Hepatocyte (in vitro differentiated cells): ENCODE measurements at regions not wholly inside any gene's neighbourhood (a gene's known extent, or its start where the extent isn't known, plus 50 kb on each side); places are given as distances from the start of the nearest gene placed in this dataset.
"Not testable (repeated sequence)": the region's sequence is repeated elsewhere in the genome, so short reads cannot be mapped to it uniquely, and the experiment has no call there.

ENCODE experiments used
- DNase-seq: peaks from one replicate; pipeline ENCODE4 v3.0.0-alpha.2; 2016; ENCODE audit warnings: low spot score
- H2AFZ ChIP-seq: fragments of 200-600 bp; sonication (generic); 2 replicates; pipeline ENCODE4 v1.6.0; 2016; ENCODE audit warnings: antibody characterized with exemption, mild to moderate bottlenecking
- H3K27ac ChIP-seq: fragments of 200-600 bp; sonication (generic); 2 replicates; pipeline ENCODE4 v1.5.1; 2016; ENCODE audit warnings: mild to moderate bottlenecking
- H3K27me3 ChIP-seq: fragments of 200-600 bp; sonication (generic); 2 replicates; pipeline ENCODE4 v1.6.1; 2016
- H3K36me3 ChIP-seq: fragments of 200-600 bp; sonication (generic); replicated peaks from 2 replicates; pipeline ENCODE4 v1.5.1; 2016; ENCODE audit warnings: low read depth; ENCODE audit not compliant: insufficient read depth
- H3K4me1 ChIP-seq: fragments of 200-600 bp; sonication (generic); 2 replicates; pipeline ENCODE4 v1.5.1; 2016; ENCODE audit warnings: mild to moderate bottlenecking, moderate library complexity; ENCODE audit not compliant: insufficient read depth
- H3K4me2 ChIP-seq: fragments of 200-600 bp; sonication (generic); 2 replicates; pipeline ENCODE4 v1.6.0; 2016
- H3K4me3 ChIP-seq: fragments of 200-600 bp; sonication (generic); 2 replicates; pipeline ENCODE4 v1.5.1; 2016; ENCODE audit warnings: mild to moderate bottlenecking
- H3K79me2 ChIP-seq: fragments of 200-600 bp; sonication (generic); 2 replicates; pipeline ENCODE4 v1.6.0; 2017; ENCODE audit warnings: mild to moderate bottlenecking
- H3K9me2 ChIP-seq: fragments of 200-600 bp; sonication (generic); replicated peaks from 2 replicates; pipeline ENCODE4 v1.6.0; 2017; ENCODE audit warnings: mild to moderate bottlenecking; ENCODE audit not compliant: insufficient read depth
- H3K9me3 ChIP-seq: fragments of 200-600 bp; sonication (generic); 2 replicates; pipeline ENCODE4 v1.5.1; 2016; ENCODE audit warnings: low read depth, mild to moderate bottlenecking
- H4K20me1 ChIP-seq: fragments of 200-600 bp; sonication (generic); 2 replicates; pipeline ENCODE4 v1.6.0; 2016; ENCODE audit warnings: mild to moderate bottlenecking; ENCODE audit not compliant: insufficient read depth, poor library complexity, severe bottlenecking
- EZH2 ChIP-seq: fragments of 200-600 bp; sonication (generic); IDR thresholded peaks from 2 replicates; pipeline ENCODE4 v1.6.1; 2016; ENCODE audit warnings: antibody characterized with exemption, mild to moderate bottlenecking, borderline replicate concordance
- EZH2phosphoT487 ChIP-seq: fragments of 200-600 bp; sonication (generic); IDR thresholded peaks from one replicate; pipeline ENCODE4 v1.6.1; 2018; ENCODE audit warnings: antibody characterized with exemption, mild to moderate bottlenecking, low read depth, moderate library complexity; ENCODE audit not compliant: unreplicated experiment, severe bottlenecking
- WGBS: methylation state at CpG from one replicate; pipeline ENCODE4 v1.1.6; 2016; ENCODE audit warnings: low lambda C conversion rate; ENCODE audit errors: missing lambda C conversion rate; 5-methylcytosine and 5-hydroxymethylcytosine counted together
- TF ChIP-seq, protein P1 (sequence below): fragments of 200-600 bp; sonication (generic); IDR thresholded peaks from 2 replicates; pipeline ENCODE4 v1.5.1; 2016; ENCODE audit warnings: antibody characterized with exemption, mild to moderate bottlenecking; ENCODE audit not compliant: poor library complexity

DNA sequence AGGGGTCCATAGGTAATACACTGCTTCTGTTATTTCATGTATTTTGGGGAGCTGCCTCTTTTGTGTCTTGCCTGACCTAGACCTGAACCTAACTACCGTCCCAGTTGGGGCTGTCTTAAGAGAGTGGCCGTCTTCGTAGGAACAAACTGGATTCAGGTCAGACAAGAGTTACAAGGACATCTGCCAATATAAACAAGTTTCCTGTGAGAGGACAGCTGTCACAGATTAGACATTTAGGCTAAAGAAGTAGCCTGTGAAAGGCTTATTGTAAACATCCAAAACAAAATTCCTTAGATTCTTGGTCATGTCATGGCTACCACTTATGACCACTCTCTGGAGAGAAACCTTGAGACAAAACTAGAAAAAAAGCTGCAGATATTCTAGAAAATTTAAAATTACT lies 797.6 kb upstream of the AADAT start:
- no peaks in the 10 kb centered on the region for H3K4me1 ChIP-seq
- H3K9me2 ChIP-seq, result no peaks in the 10 kb centered on the region
- no peak overlapping the region for H3K27ac ChIP-seq
- H3K4me3 ChIP-seq, result no peak overlapping the region
- H3K4me2 ChIP-seq, result no peak overlapping the region
- DNase-seq, result no peak
- no peaks in the 10 kb centered on the region for H3K27me3 ChIP-seq
- no peak overlapping the region for H2AFZ ChIP-seq
- H3K36me3 ChIP-seq, result no peaks in the 10 kb centered on the region
- no peaks in the 10 kb centered on the region for H3K9me3 ChIP-seq
- TF ChIP-seq EZH2phosphoT487 (no peak), EZH2 (no peak)
- TF ChIP-seq, protein P1, sequence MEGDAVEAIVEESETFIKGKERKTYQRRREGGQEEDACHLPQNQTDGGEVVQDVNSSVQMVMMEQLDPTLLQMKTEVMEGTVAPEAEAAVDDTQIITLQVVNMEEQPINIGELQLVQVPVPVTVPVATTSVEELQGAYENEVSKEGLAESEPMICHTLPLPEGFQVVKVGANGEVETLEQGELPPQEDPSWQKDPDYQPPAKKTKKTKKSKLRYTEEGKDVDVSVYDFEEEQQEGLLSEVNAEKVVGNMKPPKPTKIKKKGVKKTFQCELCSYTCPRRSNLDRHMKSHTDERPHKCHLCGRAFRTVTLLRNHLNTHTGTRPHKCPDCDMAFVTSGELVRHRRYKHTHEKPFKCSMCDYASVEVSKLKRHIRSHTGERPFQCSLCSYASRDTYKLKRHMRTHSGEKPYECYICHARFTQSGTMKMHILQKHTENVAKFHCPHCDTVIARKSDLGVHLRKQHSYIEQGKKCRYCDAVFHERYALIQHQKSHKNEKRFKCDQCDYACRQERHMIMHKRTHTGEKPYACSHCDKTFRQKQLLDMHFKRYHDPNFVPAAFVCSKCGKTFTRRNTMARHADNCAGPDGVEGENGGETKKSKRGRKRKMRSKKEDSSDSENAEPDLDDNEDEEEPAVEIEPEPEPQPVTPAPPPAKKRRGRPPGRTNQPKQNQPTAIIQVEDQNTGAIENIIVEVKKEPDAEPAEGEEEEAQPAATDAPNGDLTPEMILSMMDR, result no peak
- 65% methylated on average over 3 of the region's 3 CpGs for WGBS
- no peaks in the 10 kb centered on the region for H4K20me1 ChIP-seq
- no peaks in the 10 kb centered on the region for H3K79me2 ChIP-seq

DNA sequence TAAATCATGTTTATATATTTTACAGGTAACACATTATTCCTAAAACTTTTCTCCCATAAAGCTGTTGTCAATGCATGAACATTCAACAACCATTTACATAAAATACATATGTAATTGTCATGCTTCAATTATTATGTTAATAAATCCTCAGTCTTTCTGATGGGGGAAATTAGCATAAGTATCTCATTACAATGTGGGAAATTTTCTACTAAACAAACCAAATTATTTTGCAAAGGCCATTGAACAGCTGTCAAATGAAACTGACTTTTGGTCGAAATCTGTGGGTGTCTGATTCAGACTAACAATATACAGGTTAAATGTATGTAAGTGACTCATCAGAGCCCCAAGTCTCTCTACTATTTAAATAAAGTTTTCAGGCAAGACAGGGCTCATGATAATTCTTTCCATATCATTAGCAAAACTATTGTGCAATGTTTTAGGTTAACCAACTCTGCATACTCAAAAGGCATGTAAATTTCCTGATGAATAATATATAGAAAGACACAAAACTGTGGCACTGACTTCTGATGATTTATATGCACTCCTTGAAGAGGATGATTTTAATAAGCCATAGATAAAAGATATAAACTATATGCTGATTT lies 795.3 kb upstream of the AADAT start:
- H3K79me2 ChIP-seq, result no peaks in the 10 kb centered on the region
- H2AFZ ChIP-seq, result no peak overlapping the region
- H4K20me1 ChIP-seq, result no peaks in the 10 kb centered on the region
- no peak overlapping the region for H3K27ac ChIP-seq
- no peaks in the 10 kb centered on the region for H3K27me3 ChIP-seq
- no peaks in the 10 kb centered on the region for H3K9me2 ChIP-seq
- H3K4me2 ChIP-seq, result no peak overlapping the region
- no peaks in the 10 kb centered on the region for H3K9me3 ChIP-seq
- no peak overlapping the region for H3K4me3 ChIP-seq
- no peak for DNase-seq
- 71% methylated on average over 1 of the region's 1 CpG for WGBS
- no peaks in the 10 kb centered on the region for H3K36me3 ChIP-seq
- TF ChIP-seq EZH2phosphoT487, result no peak
- no peak for TF ChIP-seq EZH2
- TF ChIP-seq, protein P1, result no peak
- H3K4me1 ChIP-seq, result no peaks in the 10 kb centered on the region

DNA sequence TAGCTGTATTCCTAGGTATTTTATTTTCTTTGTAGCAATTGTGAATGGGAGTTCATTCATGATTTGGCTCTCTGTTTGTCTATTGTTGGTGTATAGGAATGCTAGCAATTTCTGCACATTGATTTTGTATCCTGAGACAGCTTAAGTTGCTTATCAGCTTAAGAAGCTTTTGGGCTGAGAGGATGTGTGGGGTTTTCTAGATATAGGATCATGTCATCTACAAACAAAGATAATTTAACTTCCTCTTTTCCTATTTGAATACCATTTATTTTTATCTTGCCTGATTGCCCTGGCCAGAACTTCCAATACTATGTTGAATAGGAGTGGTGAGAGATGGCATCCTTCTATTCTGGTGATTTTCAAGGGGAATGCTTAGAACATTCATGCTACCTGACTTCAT lies 791.9 kb upstream of the AADAT start:
- H3K27me3 ChIP-seq, H3K4me1 ChIP-seq, H3K36me3 ChIP-seq, H3K27ac ChIP-seq, H4K20me1 ChIP-seq, H3K4me2 ChIP-seq, H3K4me3 ChIP-seq, H3K79me2 ChIP-seq, H3K9me3 ChIP-seq, DNase-seq, H2AFZ ChIP-seq, H3K9me2 ChIP-seq: not testable (repeated sequence)

DNA sequence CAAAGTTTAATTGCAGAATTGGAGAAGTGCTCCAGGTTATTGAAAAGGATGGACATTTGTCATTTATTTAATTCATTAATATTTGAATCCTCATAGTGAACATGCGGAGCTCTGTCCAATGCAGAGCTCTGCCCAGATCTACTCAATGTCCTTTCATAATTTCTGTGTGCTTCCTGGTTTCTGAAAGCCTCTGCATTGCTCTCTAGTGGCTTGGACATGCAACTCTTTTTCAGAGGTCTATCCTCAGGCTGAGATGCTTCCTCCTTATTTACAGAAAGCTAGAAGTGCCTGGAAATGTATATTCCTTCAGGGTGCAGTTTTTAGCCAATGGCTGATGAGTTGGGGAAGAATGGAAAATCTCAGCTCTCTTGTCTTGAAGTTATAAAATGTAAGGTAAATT lies 786.1 kb upstream of the AADAT start:
- no peak overlapping the region for H3K4me3 ChIP-seq
- H3K4me2 ChIP-seq, result no peak overlapping the region
- H2AFZ ChIP-seq, result no peak overlapping the region
- peak; percentile 8 for DNase-seq
- H3K9me2 ChIP-seq, result no peaks in the 10 kb centered on the region
- H3K4me1 ChIP-seq, result no peaks in the 10 kb centered on the region
- no peaks in the 10 kb centered on the region for H4K20me1 ChIP-seq
- 93% methylated on average over 1 of the region's 1 CpG for WGBS
- H3K27me3 ChIP-seq, result no peaks in the 10 kb centered on the region
- no peak overlapping the region for H3K27ac ChIP-seq
- TF ChIP-seq, protein P1, result peak; percentile 27
- TF ChIP-seq EZH2phosphoT487, result no peak
- no peaks in the 10 kb centered on the region for H3K9me3 ChIP-seq
- no peaks in the 10 kb centered on the region for H3K36me3 ChIP-seq
- no peaks in the 10 kb centered on the region for H3K79me2 ChIP-seq
